GM21367 (cell line): ENCODE measurements at regions not wholly inside any gene's neighbourhood (a gene's known extent, or its start where the extent isn't known, plus 50 kb on each side); places are given as distances from the start of the nearest gene placed in this dataset.
"Not testable (repeated sequence)": the region's sequence is repeated elsewhere in the genome, so short reads cannot be mapped to it uniquely, and the experiment has no call there.

Source experiments
- ATAC-seq: cut with Tn5 transposase; IDR thresholded peaks from one replicate; pipeline ENCODE4 v1.9.1; 2021; ENCODE audit not compliant: unreplicated experiment

DNA sequence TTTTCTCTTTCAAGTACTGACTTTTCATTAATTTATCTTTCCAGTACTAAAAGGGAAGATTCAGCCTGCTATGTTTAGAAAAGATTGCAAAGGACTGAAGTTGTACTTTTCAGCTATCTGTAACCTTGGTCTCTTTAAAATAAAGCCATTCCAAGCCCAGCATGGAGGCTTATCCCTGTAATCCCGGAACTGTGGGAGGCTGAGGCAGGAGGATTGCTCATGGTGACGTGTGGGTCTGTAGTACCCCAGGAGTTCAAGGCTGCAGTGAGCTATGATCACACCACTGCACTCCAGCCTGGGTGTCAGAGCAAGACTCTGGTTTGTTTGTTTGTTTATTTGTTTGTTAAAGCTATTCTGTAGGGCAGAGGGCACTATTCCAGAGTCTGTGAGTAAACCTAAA lies 50.6 kb upstream of the TMEM170B start:
- no peak for ATAC-seq

DNA sequence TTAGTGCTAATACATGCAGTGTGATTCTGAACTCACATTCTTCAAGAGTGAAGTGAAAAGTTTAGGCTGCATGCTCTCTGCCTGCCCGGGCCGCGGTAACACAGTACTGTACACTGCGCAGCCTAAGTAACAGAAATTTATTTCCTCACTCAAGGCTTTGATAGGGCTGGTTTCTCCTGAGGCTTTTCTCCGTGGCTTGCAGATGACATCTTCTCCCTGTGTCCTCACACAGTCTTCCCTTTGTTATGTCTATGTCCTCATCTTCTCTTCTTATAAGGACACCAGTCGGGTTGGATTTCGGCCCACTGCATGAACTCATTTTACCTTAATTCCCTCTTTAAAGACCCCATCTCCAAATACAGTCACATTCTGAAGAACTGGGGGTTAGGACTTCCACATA lies 51.1 kb upstream of the TMEM170B start:
- no peak for ATAC-seq

DNA sequence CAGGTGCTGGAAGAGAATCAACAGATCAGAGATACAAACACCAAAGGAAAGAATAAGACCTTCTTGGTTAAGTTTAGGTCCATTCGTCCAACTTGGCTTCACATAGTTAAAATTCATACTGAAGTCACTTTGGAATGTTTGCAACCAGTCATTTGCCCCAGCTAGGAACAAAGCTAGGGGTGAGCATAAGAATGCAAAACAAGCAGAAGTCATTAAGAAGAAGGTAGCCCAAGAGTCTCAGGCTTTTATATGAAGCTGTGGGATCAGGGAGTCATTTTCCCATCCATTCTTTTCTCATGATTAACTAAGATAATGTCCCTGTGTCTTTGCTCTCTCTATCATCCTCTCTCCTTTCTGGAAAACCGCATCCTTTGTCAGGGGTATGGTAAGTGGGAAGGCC lies 51.5 kb upstream of the TMEM170B start:
- ATAC-seq: no peak

DNA sequence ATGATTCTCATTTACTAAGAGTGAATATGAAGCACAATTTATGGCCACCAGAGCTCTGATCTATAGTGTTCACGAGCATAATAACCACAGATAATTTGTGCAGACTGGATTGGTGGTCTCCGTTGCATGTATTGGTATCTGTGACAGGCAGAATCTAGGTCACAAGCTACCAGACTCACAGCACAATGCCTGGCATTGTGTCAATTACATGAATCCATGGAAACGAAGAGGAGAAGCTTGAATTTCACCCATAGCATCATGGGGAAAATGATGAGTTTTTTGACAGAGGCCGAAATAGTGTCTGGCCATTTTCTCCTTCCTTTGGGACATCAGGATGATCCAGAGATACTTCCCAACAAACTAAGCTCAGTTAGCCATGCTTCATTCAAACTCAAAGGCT lies 52.3 kb upstream of the TMEM170B start:
- ATAC-seq: no peak

DNA sequence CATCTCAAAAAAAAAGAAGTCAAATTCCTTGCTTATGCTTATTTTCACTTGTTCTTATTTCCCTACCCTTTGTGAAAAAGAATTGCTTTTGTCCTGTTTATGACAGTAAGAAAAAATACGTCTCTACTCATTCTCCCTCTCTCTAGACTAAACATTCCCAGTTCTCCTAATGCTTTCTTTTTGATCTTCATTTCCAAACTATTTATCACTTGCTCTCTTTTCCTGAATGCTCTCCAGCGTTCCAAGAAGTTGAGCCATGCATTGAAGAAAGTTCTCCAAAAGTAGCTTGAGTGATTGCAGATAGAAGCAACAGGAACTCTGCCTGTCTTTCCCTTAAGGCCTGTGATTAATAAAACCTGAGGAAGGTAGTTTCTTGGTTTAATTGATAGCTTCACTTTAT lies 53.1 kb upstream of the TMEM170B start:
- ATAC-seq: no peak

DNA sequence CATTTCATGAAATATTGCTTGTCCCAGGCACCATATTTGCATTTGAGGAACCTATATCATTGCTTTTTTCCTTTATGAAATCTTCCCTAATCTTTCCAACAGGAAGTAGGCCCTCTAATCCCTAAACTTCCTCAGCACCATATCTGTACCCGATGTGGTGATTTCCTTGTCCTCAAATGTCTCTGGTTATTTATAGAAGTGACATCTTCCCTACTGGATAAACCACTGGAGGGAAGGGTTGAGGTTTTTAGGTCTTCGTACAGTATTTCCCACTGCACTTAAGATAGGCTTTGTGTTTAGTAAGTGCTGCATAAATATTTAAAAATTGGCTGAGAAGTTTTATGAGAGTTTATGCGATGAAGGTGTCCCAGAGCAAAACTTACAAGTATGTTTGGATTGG lies 54.9 kb upstream of the TMEM170B start:
- no peak for ATAC-seq

DNA sequence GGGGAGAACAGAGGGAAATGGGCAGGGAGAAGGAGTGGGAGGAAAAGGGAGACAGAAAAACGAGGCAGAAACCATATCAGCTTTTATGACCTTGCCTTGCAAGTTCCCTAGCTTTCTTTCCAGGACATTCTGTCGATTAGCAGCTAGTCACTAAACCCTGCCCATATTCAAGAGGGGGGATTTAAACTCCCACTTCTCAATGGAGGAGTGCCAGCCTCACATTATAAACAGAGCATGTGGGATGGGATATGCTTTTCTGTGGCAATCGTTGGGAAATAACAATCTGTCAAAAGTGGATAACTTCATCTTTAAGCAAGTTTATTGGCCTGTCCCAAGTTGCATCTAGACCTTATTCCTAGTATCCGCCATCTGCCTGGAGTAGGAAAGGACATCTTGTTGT lies 57.0 kb upstream of the TMEM170B start:
- no peak for ATAC-seq

DNA sequence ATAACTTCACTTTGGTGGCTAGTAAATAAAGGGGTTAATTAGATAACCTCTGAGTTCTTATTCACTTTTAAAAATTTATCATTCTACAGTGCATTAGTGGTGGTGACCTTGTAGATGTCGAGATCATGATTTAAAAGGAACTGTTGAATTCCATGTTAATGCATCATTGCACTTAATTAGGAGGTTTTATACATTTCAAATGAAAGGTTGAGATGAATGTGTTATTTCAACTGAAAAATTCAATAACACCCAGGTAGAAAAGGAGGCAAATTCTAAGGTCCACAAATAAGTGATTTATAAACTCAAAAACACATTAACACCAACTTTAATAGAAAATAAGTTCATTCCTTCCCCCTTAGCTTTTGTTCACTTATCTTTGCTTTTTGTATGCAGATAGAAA lies 58.3 kb upstream of the TMEM170B start:
- ATAC-seq: no peak

DNA sequence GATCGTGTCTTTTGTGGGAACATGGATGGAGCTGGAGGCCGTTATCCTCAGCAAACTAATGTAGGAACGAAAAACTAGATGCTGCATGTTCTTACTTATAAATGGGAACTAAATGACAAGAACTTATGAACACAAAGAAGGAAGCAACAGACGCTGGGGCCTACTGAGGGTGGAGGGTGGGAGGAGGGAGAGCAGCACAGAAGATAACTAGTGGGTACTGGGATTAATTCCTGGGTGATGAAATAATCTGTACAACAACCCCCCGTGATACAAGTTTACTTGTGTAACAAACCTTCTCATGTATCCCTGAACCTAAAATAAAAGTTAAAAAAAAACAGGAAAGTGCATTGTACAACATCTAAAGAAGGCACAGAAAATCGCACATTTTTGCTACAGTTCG lies 59.0 kb upstream of the TMEM170B start:
- ATAC-seq: no peak

DNA sequence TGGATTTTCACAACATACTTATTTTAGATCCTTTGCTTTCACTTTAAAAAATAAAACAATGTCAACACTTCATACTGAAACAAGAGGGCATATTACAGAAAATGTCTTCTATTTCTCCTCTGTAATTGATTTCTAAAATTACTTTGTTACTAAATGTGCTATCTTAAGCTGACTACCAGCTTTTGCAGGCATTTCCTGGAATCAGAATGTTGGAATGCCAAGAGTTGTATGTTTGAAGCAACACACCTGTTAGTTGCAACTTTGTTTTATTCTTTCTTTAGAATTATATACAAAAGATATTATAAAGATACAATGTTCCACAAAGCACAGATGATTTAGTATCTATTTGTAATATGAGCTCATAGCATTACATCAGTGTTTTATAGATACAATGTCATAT lies 62.5 kb upstream of the TMEM170B start:
- ATAC-seq: no peak

DNA sequence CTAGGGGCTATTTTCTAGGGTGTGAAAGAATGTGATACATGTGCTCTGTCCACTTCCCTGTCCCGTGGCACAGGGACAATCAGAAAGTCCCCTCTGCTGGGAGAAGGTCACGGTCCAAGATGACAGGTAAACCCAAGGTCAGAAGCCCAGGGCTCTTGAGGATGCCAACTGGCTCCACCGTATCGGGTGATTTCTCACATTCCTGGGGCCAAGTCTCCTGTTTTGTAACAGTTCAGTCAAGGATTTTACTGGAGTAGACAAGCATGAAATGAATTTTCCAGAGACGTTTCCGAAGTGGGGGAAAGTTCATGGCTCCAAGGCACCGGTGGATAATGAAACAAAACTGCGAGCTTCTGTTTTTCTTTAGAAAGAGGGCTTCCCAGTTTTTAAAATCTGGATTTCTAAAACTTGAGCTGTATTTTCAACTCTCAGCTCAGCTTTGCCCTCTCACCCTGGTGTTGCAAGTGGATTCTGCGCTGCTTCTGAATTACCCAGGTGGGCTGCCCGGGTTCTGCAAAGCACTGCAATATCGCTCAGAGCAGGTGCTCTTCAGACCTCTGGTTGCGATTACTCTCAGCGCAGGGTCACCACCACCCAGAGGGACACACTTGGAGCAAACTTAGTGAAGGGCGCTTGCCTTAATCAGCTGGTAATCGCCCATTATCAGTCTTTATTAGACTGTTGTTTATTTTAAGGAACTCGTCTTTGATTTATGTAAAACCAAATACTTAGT lies 64.4 kb upstream of the TMEM170B start:
- no peak for ATAC-seq

DNA sequence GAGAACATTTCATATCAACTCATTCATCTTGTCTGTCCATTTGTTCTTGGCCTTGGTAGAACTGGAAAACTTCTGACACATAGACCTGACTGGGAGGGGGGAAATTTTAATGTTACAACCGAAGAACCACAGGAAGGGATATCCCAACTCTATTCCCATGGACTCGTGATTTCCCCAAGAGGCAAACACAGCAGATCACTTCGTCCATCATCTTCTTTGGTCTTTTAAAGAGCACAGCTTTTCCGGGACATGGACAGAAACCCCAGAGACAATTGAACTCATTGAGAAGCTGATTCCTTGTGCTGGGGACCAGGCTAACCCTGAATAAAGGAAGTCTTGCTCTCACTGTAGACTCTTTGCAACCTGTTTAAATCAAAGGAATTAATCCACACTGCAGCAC lies 66.3 kb upstream of the TMEM170B start:
- no peak for ATAC-seq

DNA sequence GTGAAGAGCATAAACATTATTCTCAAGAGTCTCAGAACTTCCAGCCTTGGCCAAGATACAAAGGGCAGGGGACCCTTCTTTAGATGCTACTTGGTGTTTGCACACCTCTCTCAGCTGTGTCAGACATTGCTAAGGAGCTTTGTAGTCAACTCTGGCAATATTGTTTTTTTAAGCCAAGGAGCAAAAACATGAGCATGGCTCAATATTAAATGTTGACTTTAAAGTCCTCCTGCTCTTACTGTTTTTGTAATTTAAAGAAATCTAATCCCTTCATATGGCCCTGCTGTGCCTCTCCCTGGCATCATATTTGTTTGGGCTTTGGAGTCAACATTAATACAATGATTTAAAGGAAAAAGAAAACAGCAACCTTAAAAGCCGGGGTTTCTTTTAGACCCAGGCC lies 67.9 kb upstream of the TMEM170B start:
- ATAC-seq: no peak

DNA sequence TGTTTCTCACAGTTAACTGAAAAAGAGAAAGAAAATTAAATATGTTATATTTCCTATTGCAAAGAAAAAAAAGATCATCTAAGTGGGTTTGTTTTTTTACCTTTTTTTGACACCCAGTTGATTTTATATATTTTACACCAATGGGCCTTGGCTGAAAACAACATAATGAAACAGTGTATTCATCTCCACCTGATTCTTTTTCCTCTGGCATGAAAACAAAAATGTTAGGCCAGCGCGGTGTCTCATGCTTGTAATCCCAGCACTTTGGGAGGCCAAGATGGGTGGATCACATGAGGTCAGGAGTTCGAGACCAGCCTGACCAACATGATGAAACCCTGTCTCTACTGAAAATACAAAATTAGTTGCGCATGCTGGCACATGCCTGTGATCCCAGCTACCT lies 69.3 kb upstream of the TMEM170B start:
- not testable (repeated sequence) for ATAC-seq

DNA sequence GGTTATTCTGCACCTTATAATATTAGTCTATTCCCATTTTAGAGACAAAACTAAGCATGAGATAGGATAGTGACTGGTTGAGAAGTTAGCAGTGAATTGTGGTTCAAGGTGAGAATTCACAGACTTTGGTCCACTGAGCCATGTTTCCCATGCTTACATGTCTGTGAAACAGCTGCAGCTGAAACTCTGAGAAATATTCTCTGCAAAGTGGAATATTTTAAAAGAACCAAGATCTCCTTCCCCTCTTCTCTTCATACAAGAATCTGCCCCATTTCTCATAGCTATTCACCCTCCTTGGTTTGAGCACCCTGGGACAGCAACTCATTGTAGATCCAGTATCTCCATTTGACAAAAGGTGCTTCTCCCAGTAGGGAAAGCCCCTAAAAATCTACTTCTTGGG lies 70.2 kb upstream of the TMEM170B start:
- ATAC-seq: peak; percentile 63

DNA sequence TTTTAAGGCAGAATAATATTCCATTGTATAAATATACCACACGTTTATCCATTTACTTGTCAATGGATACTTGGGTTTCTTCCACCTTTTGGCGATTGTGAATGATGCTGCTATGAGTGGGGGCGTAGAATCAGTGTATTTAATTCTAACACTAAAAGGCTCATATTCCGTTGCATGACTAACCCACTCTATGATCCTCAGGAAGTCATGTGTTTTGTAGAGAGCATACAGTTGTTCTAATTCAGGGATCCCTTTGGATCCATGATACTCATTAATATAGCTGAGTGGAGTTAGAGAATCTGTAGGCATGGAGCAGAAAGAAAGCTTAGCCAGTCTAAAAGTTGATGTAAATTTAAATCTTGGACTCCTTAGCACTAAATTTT lies 74.2 kb upstream of the TMEM170B start:
- no peak for ATAC-seq

DNA sequence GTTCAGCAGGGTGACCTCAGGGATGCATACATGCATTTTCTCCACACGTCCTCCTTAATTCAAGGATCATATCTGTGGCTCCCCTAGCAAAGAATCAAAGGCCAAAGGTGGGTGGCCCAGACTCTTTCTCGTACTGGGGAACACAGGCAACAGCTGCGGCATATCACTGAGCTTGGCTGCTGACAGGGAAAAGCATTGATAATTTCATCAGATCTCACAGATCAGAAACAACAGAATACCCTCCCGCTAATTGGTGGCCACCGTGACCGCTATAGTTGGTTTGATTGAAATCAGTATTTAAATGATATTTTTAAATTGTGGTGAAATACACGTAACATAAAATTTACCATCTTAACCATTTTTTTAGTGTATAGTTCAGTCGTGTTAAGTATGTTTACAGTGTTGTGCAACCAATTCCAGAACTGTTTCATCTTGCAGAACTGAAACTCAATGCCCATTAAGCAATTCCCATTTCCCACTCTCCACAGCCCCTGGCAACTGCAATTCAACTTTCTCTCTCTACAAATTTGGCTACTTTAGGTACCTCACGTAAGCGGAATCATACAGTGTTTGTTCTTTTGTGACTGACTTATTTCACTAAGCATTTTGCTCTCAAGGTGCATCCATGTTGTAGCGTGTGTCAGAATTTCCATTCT lies 74.7 kb upstream of the TMEM170B start:
- no peak for ATAC-seq

DNA sequence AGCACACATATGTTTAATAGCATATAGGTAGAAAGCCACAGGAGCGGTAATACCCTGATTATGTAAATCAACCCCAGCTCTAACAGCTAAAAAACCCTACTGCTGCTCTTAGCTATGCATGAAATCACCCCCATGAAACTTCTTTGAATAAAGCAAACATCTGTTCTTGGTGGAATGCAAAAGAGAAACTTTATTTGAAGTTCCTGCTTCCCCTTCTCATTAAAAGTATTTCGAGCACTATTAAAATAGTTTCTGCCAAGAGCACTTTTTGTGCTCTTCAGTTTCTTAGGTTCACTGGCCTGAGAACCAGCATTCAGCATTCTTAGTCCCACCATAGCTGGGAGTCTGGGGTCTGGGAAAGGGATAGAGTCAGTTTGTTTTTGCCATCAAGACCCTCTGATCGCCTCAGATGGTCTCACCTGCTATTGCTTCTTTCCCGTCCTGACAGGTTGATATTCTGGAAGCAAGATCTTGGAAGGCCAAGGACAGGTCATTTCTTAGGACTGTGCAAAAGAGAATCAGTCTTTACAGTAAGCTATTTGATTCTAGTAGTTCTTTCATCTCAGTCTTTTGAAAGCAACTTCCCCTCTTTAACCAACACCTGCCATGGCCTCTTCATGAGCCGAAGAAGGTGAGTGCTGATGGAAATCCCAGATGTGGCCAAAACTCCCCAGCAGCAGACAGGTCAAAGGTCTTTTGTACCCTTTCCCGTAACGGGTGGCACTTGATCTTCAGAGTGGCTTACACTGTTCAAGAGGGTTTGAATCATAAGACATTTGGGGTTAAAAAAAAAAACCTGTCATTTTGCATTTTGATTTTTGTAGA lies 76.5 kb upstream of the TMEM170B start:
- peak; percentile 69 for ATAC-seq

DNA sequence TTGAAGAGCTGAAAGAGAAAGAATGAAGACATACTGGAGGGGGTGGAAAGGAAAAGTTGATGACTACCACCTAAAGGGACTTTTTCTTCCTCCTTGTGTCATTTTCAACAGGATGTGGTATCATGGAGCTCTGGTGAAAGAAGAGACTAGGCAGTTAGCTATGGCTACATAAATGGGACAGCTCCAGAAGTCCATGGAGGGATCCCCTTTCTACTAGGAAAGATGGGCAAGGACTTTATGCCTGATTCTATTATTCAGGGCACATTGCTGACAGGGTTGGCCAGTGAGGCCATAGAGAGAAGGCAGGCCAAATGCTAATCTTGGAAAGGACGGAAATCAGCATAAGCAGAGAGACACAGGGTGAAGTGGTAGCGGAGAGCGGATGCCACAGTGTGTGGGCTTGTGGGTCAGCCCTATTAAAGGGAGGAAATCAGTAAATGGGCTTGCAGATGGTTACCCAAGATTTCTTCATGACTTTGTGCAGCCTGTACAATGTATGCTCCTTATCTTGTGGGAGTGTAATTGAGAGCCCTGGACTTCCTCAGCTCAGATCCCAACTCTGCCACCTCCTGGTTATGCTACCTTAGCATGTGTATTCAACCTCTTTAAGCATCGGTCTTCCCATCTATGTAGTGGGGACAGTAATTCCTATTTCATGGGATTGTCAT lies 77.4 kb upstream of the TMEM170B start:
- ATAC-seq: no peak

DNA sequence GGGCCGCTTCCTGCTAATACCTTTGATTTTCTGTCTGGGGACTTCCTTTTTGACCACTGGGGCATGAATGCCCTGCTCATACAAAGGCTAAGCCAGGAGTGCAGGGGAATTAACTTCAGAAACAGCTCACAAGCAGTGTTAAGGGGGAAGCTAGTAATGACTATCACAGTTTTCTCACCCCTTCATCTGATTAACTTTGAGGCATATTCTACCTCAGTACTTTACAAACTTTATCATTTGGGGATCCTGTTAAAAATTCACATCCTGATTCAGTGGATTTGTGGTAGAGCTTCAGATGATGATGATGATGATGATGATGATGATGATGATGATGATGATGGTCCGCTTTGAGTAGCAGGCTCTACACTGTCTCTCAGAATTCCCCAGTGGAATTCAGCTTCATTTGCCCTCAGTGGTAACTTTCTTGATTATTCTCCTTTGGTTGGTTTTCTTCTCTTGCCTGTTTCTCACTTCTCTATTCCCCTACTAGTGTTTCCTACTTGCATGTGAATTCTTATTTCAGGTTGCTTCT lies 78.4 kb upstream of the TMEM170B start:
- ATAC-seq: peak; percentile 36

DNA sequence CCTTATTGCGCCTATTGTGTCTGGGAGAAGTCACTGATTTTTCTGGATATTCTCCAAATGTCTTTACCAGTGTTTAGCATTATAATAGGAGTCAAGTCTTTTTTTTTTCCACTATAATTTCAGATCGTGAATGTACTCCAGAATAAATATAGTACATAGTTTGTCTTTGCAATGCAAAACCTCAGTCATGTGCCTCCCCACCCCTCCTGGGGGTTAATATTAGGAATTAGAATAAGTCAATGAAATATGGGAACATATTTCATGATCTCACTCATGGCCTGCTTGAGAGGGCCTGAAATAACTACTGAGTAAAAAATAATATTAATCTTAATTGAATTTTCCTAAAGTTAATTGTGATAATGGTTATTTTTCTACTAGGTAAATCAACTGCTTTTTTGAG lies 79.0 kb upstream of the TMEM170B start:
- ATAC-seq: no peak
